ENCODE measurements at regions not wholly inside any gene's neighbourhood (a gene's known extent, or its start where the extent isn't known, plus 50 kb on each side); places are given as distances from the start of the nearest gene placed in this dataset.

DNA sequence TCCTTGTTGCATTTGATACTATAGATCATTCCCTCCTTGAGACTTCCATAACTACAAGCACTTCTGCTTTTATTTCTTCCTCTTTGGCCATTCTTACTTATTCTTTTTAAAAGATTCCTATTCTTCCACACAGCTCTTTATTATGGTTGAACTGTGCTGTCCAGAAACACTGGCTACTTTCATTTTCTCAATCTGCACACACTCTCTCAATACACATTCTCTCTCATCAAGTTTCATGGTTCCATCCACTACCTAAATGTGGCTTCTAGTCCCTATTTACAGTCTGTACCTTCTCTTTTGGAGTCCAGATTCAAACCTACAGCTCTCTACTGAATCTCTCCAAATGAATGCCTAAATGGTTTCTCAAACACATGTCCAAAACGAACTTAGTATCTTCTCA is 214.3 kb upstream of the RSPO3 start:
- ChIA-PET POLR2A (ENCODE audit: unreplicated experiment) (no interaction called here), CTCF (no interaction called here)
- Histone ChIP-seq H2AK5ac (ENCODE audit: low read depth, low read length) (no peak overlapping the region), H3K9me1 (ENCODE audit: insufficient read depth, low read length) (no peaks in the 10 kb centered on the region), H3K4me2 (ENCODE audit: low read depth, low read length) (peak overlapping the region; percentile 51; the same call in 1 of the 2 replicates), H3K14ac (replicated peaks; ENCODE audit: low read depth, low read length) (no peak overlapping the region), H3K18ac (ENCODE audit: low read depth, low read length) (no peak overlapping the region; the same call in 1 of the 2 replicates), H4K5ac (ENCODE audit: low read depth, low read length) (no peak overlapping the region), H3K9ac (ENCODE audit: low read depth, low read length) (no peak overlapping the region), H3K4me1 (ENCODE audit: control insufficient read depth, insufficient read depth, low read length) (no peaks in the 10 kb centered on the region), H2AFZ (replicated peaks; ENCODE audit: low read length, poor library complexity) (no peak overlapping the region), H3K23ac (ENCODE audit: low read depth, low read length) (no peak overlapping the region), H2BK5ac (ENCODE audit: low read depth, low read length, poor library complexity, severe bottlenecking) (no peak overlapping the region), H3K9me3 (ENCODE audit: control insufficient read depth, insufficient read depth, low read length) (no peaks in the 10 kb centered on the region), H3K27me3 (ENCODE audit: control insufficient read depth, insufficient read depth, low read length) (no peaks in the 10 kb centered on the region), H4K91ac (ENCODE audit: insufficient read depth, low read depth, low read length) (no peak overlapping the region), H3K36me3 (ENCODE audit: control insufficient read depth, insufficient read depth, low read length) (no peaks in the 10 kb centered on the region), H3K27ac (ENCODE audit: insufficient read depth, low read length) (no peak overlapping the region), H3K4ac (ENCODE audit: low read depth, low read length) (no peak overlapping the region), H2AK9ac (replicated peaks; ENCODE audit: low read depth, low read length, poor library complexity) (no peak overlapping the region), H2BK120ac (ENCODE audit: low read depth, low read length) (no peak overlapping the region), H3K56ac (ENCODE audit: extremely low read depth, insufficient read depth, low read length) (no peak overlapping the region), H4K20me1 (ENCODE audit: insufficient read depth, low read length) (no peaks in the 10 kb centered on the region), H3K79me1 (ENCODE audit: low read depth in 1 of 2, low read length in 2 of 2) (no peaks in the 10 kb centered on the region), H3K4me3 (ENCODE audit: insufficient read depth, low read depth, low read length) (no peak overlapping the region), H2BK15ac (ENCODE audit: low read depth, low read length) (no peak overlapping the region), H4K8ac (ENCODE audit: low read depth in 2 of 2, low read length in 2 of 2) (no peak overlapping the region), H2BK20ac (ENCODE audit: low read depth, low read length) (no peak overlapping the region)
- in situ Hi-C loops (cut with MboI; ENCODE audit: low sequenced_read_pairs), result no loop called here
- DNase-seq, result no peak
- BruUV-seq (replicated peaks), result no TSS peak
- dilution Hi-C loops (cut with HindIII; ENCODE audit: low sequenced_read_pairs, unreplicated experiment), result no loop called here
- 40% methylated on average over 1 of the region's 1 CpG; no CpG with 5 or more reads in 1 of the 2 experiments for WGBS, 2 experiments (ENCODE audit: extremely low coverage in 2 of 2, insufficient read length in 1 of 2)
- ATAC-seq (ENCODE audit: low read depth), result peak; percentile 24; the same call in 1 of the 2 replicates
- TF ChIP-seq, protein P1, sequence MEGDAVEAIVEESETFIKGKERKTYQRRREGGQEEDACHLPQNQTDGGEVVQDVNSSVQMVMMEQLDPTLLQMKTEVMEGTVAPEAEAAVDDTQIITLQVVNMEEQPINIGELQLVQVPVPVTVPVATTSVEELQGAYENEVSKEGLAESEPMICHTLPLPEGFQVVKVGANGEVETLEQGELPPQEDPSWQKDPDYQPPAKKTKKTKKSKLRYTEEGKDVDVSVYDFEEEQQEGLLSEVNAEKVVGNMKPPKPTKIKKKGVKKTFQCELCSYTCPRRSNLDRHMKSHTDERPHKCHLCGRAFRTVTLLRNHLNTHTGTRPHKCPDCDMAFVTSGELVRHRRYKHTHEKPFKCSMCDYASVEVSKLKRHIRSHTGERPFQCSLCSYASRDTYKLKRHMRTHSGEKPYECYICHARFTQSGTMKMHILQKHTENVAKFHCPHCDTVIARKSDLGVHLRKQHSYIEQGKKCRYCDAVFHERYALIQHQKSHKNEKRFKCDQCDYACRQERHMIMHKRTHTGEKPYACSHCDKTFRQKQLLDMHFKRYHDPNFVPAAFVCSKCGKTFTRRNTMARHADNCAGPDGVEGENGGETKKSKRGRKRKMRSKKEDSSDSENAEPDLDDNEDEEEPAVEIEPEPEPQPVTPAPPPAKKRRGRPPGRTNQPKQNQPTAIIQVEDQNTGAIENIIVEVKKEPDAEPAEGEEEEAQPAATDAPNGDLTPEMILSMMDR (conservative IDR thresholded peaks at IDR 0.05; ENCODE audit: low read depth, low read length), result no peak
- TF ChIP-seq BHLHE40 (IDR thresholded peaks at IDR 0.05; ENCODE audit: low read depth, low read length) (no peak), RAD21 (IDR thresholded peaks at IDR 0.05; ENCODE audit: low read length) (no peak), ELK1 (IDR thresholded peaks at IDR 0.05; ENCODE audit: borderline replicate concordance, low read depth, low read length) (no peak), MAFK (IDR thresholded peaks at IDR 0.05; ENCODE audit: low read depth, low read length) (no peak), RCOR1 (IDR thresholded peaks at IDR 0.05; ENCODE audit: insufficient replicate concordance, low read length) (no peak), MAZ (IDR thresholded peaks at IDR 0.05; ENCODE audit: borderline replicate concordance, low read depth, low read length) (no peak)
- TF ChIP-seq, protein P2, sequence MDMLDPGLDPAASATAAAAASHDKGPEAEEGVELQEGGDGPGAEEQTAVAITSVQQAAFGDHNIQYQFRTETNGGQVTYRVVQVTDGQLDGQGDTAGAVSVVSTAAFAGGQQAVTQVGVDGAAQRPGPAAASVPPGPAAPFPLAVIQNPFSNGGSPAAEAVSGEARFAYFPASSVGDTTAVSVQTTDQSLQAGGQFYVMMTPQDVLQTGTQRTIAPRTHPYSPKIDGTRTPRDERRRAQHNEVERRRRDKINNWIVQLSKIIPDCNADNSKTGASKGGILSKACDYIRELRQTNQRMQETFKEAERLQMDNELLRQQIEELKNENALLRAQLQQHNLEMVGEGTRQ (IDR thresholded peaks at IDR 0.05; ENCODE audit: low read depth, low read length), result no peak
- intact Hi-C loops (cut with micrococcal nuclease), result no loop called here
